Pancreas (tissue), 10 donors: ENCODE measurements at regions not wholly inside any gene's neighbourhood (a gene's known extent, or its start where the extent isn't known, plus 50 kb on each side); places are given as distances from the start of the nearest gene placed in this dataset.

ENCODE experiments used
- ATAC-seq, 4 donors: fragments of 200-7000 bp; cut with Tn5 transposase; one replicate each; pipeline versions ENCODE4 v1.8.0 to v1.9.1; 2020; ENCODE audit warnings: mild to moderate bottlenecking in 4 of 4, moderate library complexity in 4 of 4
- DNase-seq, 6 donors: peaks; one replicate each; pipeline ENCODE4 v3.0.0-alpha.2; 2020
- FAIRE-seq: peaks from 2 replicates; lab custom pipeline; 2012; peaks lifted over from hg19 to GRCh38; lab: Jason Lieb, UNC
- H3K27ac ChIP-seq, 4 donors: fragments of 200-600 bp; sonication (generic); 1 replicate in 3 of 4; 2 replicates in 1 of 4; pipeline versions ENCODE4 v1.5.0 to v1.8.0; 2020
- H3K27me3 ChIP-seq, 4 donors: fragments of 200-600 bp; one replicate each; pipeline ENCODE4 v1.8.0; 2021
- H3K36me3 ChIP-seq, 3 donors: fragments of 200-600 bp; sonication (generic) in 1 of 3; one replicate each; pipeline versions ENCODE4 v1.5.0 to v1.8.0; 2020 to 2021
- H3K4me1 ChIP-seq, 3 donors: fragments of 200-600 bp; one replicate each; pipeline ENCODE4 v1.8.0; 2021
- H3K4me3 ChIP-seq, 4 donors: fragments of 200-600 bp; sonication (generic) in 2 of 4; one replicate each; pipeline versions ENCODE4 v1.5.0 to v1.8.0; 2020 to 2021
- H3K9me3 ChIP-seq, 4 donors: fragments of 200-600 bp; one replicate each; pipeline ENCODE4 v1.8.0; 2021
- WGBS, 2 donors: extraction: QIAGEN DNeasy Blood & Tissue Kit; methylation state at CpG; one replicate each; pipeline ENCODE4 v1.1.7; 2013; 5-methylcytosine and 5-hydroxymethylcytosine counted together
- intact Hi-C, 3 donors: fragments of 100-400 bp; cut with DNase I; formaldehyde crosslinking; loops; one replicate each; pipeline versions ENCODE4 v1.11.1 to v1.14.2; 2022
- TF ChIP-seq, protein P1 (sequence below), 4 donors: fragments of 200-600 bp; sonication (generic) in 3 of 4; IDR thresholded peaks; one replicate each; pipeline versions ENCODE4 v1.5.0 to v1.8.0; 2021; ENCODE audit warnings: antibody characterized with exemption in 4 of 4
- donor health status: healthy with polysubstance abuse.
- donor health status: DM: no; HTN: no; CAD: no; lungs with moderate emphysema.
- donor health status: DM: no; HTN: no; CAD: no.
- donor health status: control.
- donor health status: control.
- donor health status: Bipolar disorder and iron deficiency.
- donor health status: DM: yes; HTN: yes; CAD: no.
- donor health status: DM: no; HTN: no; CAD: no.
- donor health status: DM: no; HTN: no; CAD: no.
- donor health status: DM: yes; HTN: yes; CAD: no.

DNA sequence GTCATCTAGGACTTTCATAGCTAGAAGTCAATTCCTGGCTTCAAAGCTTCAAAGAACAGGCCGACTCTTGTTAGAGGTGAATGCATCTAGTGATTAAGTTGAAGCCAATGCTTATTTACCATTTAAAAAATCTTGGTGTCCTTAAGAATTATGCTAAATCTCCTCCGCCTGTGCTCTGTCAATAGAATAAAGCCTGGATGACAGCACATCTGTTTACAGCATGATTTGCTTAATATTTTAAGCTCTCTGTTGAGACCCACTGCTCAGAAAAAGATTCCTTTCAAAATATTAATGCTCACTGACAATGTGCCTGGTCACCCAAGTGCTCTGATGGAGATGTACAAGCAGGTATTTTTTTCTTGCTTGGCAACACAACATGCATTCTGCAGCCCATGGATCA is 649.1 kb upstream of the USP24 start:
- Histone ChIP-seq H3K4me1 (peaks cover 0 to 9% (median 0%) of the 10 kb centered on the region in 3 donors), H3K36me3 (no peaks in the 10 kb centered on the region), H3K27me3 (no peaks in the 10 kb centered on the region), H3K9me3 (no peaks in the 10 kb centered on the region), H3K4me3 (no peak overlapping the region), H3K27ac (no peak overlapping the region)
- TF ChIP-seq, protein P1, sequence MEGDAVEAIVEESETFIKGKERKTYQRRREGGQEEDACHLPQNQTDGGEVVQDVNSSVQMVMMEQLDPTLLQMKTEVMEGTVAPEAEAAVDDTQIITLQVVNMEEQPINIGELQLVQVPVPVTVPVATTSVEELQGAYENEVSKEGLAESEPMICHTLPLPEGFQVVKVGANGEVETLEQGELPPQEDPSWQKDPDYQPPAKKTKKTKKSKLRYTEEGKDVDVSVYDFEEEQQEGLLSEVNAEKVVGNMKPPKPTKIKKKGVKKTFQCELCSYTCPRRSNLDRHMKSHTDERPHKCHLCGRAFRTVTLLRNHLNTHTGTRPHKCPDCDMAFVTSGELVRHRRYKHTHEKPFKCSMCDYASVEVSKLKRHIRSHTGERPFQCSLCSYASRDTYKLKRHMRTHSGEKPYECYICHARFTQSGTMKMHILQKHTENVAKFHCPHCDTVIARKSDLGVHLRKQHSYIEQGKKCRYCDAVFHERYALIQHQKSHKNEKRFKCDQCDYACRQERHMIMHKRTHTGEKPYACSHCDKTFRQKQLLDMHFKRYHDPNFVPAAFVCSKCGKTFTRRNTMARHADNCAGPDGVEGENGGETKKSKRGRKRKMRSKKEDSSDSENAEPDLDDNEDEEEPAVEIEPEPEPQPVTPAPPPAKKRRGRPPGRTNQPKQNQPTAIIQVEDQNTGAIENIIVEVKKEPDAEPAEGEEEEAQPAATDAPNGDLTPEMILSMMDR (IDR thresholded peaks at IDR 0.05) = no peak
- ATAC-seq = no peak
- WGBS, 2 donors = 87 to 93% methylated on average over 2 of the region's 2 CpGs
- no peak for FAIRE-seq
- no peak for DNase-seq
- intact Hi-C loops = no loop called here

DNA sequence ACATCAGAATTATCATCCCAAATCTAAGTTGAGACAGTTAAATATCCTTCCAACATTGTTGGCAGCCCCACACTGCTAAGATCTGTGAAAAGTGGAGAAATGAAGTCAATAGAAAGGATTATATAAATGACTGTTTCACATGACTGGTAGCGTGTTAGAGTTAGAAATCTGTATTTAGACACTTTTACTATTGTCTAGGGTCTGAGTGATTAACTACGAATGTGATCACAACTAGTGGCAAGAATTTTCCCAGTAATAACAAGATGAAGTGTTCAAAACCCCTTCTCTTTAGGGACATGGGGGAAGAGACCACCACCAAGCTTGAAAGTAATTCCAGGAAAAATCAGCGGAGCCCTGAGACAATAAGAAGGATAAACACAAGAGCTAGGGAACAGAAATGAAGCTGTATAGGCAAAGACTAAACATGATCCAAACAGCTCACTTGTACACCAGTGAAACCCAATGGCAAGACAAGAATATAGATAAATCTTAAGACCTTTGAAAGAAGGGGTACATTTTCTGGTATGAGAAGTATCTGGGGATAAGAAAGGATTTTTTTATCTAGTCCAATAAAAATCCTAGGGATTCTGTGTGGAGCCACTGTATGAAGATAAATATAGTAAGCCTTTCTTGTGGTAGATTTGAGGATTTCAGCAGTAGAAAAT is 646.6 kb upstream of the USP24 start:
- Histone ChIP-seq H3K4me3 (no peak overlapping the region), H3K4me1 (no peaks in the 10 kb centered on the region), H3K9me3 (no peaks in the 10 kb centered on the region), H3K27ac (no peak overlapping the region), H3K27me3 (no peaks in the 10 kb centered on the region), H3K36me3 (no peaks in the 10 kb centered on the region)
- no peak for FAIRE-seq
- no peak for ATAC-seq
- TF ChIP-seq, protein P1 (IDR thresholded peaks at IDR 0.05) = no peak
- WGBS, 2 donors = 90 to 94% methylated on average over 3 of the region's 3 CpGs
- intact Hi-C loops = no loop called here
- no peak for DNase-seq

DNA sequence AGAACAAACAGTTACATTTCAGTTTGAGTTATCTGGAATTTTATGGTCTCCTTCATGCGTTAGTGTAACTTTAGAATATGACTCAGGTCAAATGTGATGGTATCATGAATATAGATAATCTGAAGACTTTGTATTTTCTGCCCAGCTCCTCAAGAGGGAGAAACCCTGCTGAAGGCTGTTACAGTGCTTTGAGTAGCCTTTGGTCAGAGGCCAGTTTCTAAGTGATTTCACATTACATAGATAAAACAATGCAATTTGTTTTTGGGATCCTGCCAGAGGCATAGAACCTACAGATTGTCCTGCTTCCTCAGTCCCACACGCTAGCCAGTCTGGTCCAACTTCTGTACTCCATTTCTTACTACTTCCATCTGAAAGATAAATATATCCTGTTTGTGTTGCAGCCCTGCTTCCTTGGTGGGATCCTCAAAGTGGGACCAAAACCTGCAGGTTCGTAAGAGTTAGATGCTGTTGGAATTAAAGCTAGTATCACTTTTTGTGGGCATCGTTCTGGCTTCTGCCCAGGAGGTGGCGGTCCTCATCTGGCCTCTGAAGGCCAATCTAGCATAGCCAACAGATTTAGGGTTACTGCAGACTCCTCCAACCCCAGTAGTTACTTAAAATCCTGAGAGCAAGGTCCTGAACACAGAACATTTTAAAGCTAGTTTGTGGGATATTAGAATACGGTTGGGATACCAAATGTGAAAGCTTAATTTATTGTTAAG is 645.8 kb upstream of the USP24 start:
- H3K36me3 ChIP-seq = no peaks in the 10 kb centered on the region
- DNase-seq (no peak), ATAC-seq (no peak), FAIRE-seq (no peak)
- 59 to 75% methylated on average over 6 of the region's 6 CpGs for WGBS, 2 donors
- H3K27ac ChIP-seq = no peak overlapping the region
- no peaks in the 10 kb centered on the region for H3K4me1 ChIP-seq
- H3K9me3 ChIP-seq = no peaks in the 10 kb centered on the region
- no peaks in the 10 kb centered on the region for H3K27me3 ChIP-seq
- no peak overlapping the region for H3K4me3 ChIP-seq
- intact Hi-C loops = no loop called here
- TF ChIP-seq, protein P1 (IDR thresholded peaks at IDR 0.05) = no peak

DNA sequence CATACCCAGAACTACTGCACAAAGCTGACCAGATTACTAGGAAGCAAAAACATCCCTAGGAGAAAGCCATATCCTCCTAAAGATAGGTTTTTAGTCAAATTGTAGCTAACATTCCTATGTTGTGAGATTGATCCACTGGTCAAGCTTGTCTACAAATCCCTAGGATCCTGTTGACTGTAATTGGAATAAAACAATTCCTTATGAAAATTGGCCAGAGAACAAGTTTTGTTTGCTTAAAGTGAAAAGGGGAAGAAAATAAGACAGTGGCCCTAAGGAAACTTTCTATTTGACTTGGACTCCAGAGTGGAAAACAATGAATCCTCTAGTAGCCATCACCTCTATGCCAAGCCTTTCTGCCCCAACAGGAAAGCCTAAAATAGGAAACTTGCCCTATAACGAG is 645.2 kb upstream of the USP24 start:
- Histone ChIP-seq H3K4me1 (no peaks in the 10 kb centered on the region), H3K4me3 (no peak overlapping the region), H3K27ac (no peak overlapping the region), H3K36me3 (no peaks in the 10 kb centered on the region), H3K27me3 (no peaks in the 10 kb centered on the region), H3K9me3 (no peaks in the 10 kb centered on the region)
- TF ChIP-seq, protein P1 (IDR thresholded peaks at IDR 0.05) = no peak
- FAIRE-seq (no peak), ATAC-seq (no peak), DNase-seq (no peak)
- intact Hi-C loops = no loop called here
- WGBS, 2 donors = 72 to 91% methylated on average over 1 of the region's 1 CpG

DNA sequence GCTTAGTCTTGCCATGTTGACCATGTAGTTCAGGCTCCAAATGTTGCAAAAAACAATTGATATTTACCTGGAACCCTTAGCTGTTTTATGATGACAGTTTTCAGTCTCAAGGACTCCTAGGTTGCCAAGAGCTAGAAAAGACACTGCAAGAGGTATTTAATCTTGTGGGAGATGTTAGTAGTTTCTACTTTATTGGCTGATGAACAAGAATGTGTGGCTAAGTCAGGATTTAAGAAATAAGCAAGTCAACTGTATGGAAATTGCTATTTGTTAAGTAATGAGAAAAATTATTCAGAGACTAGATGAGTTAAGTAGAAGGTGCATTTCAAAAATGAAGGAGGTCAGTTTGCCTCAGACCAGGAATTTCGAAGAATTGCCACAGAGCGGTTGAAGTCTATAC is 639.7 kb upstream of the USP24 start:
- no peak for FAIRE-seq
- intact Hi-C loops = no loop called here
- Histone ChIP-seq H3K27me3 (no peaks in the 10 kb centered on the region), H3K36me3 (no peaks in the 10 kb centered on the region), H3K9me3 (no peaks in the 10 kb centered on the region), H3K4me3 (no peak overlapping the region), H3K27ac (no peak overlapping the region), H3K4me1 (no peaks in the 10 kb centered on the region)
- TF ChIP-seq, protein P1 (IDR thresholded peaks at IDR 0.05) = no peak
- ATAC-seq = no peak
- 38 to 98% methylated on average over 2 of the region's 2 CpGs for WGBS, 2 donors
- DNase-seq = no peak
